ENCODE measurements at regions not wholly inside any gene's neighbourhood (a gene's known extent, or its start where the extent isn't known, plus 50 kb on each side); places are given as distances from the start of the nearest gene placed in this dataset.
A peak's percentile ranks its signal among the peaks of the same experiment; 100 is the strongest.
"Not testable (repeated sequence)": the region's sequence is repeated elsewhere in the genome, so short reads cannot be mapped to it uniquely, and the experiment has no call there.

DNA sequence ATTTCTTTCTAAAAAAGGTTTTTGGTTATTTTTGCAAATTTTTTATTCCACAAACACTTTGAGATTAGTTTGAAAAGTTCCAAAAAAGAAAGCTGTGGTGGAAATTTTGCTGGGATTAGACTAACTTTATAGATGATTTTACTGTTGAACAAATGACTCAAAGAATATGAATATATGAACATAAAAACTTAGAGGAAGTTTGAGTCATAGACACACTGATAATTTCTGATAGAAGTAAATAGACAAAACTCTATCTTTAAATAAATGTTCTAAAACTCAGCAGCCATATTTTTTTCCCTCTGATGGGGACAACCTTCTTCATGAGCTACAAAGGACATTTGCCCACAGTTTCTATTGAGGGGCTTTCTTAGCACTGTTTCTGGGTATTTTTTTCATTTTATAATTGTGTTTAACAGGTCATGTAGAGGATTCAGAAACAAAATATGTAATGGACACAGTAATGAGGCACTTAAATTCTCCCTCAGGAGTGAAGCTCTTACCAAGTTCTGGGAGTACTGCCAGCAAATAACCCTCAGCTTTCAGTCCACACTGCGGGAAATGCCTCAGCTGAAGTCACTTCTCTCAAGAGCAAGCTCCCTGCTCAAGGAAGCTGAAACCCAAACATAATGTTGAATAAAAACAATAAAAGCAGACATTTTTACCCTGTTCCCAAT, 157.6 kb downstream of the NFKBIZ start:
- TF ChIP-seq, protein P1, sequence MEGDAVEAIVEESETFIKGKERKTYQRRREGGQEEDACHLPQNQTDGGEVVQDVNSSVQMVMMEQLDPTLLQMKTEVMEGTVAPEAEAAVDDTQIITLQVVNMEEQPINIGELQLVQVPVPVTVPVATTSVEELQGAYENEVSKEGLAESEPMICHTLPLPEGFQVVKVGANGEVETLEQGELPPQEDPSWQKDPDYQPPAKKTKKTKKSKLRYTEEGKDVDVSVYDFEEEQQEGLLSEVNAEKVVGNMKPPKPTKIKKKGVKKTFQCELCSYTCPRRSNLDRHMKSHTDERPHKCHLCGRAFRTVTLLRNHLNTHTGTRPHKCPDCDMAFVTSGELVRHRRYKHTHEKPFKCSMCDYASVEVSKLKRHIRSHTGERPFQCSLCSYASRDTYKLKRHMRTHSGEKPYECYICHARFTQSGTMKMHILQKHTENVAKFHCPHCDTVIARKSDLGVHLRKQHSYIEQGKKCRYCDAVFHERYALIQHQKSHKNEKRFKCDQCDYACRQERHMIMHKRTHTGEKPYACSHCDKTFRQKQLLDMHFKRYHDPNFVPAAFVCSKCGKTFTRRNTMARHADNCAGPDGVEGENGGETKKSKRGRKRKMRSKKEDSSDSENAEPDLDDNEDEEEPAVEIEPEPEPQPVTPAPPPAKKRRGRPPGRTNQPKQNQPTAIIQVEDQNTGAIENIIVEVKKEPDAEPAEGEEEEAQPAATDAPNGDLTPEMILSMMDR (IDR thresholded peaks at IDR 0.05): no peak
- ATAC-seq (ENCODE audit: low FRiP score): peak; percentile 68
- no peak for DNase-seq (ENCODE audit: low spot score)

GRCh38 chr3:102008436-102008835, 159.1 kb downstream of the NFKBIZ start:
- DNase-seq (ENCODE audit: low spot score); ATAC-seq (ENCODE audit: low FRiP score): not testable (repeated sequence)

- DNase-seq (ENCODE audit: low spot score) (no peak), ATAC-seq (ENCODE audit: low FRiP score) (no peak)
- TF ChIP-seq, protein P1 (IDR thresholded peaks at IDR 0.05): no peak
Observed at GRCh38 chr3:102016417-102016816, 167.1 kb downstream of the NFKBIZ start.

DNA sequence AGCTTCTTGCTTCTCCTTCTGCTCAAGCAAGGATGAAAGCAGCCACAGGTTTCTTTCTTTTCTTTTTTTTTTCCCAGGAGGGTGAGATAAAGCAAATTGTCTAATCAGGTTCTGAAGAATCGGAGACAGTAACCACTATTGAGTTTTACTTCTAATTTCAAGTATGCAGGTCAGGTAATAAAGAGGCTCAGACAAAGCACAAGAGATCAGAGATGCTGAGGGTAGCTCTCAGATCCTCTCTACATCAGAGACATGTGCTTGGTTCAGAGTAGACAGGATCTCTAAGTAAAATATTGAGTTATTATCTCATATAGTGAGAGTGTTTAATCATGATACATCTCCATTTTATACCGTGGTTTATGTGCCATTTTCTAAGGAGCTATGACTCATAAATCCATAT, 168.5 kb downstream of the NFKBIZ start:
- no peak for ATAC-seq (ENCODE audit: low FRiP score)

DNA sequence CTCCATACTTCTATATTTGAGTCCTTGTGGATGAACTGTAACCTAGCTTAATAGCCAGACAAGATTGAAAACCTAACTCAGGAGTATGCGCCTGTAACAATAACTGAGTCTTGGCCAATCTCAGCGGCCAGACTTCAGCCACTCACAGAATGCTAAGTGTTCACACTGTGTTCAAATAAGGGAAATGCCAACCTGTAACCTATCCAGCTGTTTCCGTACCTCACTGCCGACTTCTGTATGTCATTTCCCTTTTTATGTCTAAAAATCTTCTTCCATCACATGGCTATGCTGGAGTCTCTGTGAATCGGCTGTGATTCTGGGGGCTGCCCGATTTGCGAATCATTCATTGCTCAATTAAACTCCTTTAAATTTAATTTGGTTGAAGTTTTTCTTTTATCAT, 169.2 kb downstream of the NFKBIZ start:
- TF ChIP-seq, protein P1 (IDR thresholded peaks at IDR 0.05): no peak
- DNase-seq (ENCODE audit: low spot score) (no peak), ATAC-seq (ENCODE audit: low FRiP score) (no peak)

More for the DNA sequence above, 168.5 kb downstream of the NFKBIZ start:
- no peak for DNase-seq (ENCODE audit: low spot score)
- TF ChIP-seq, protein P1 (IDR thresholded peaks at IDR 0.05): no peak

GRCh38 chr3:102020735-102021134, 171.4 kb downstream of the NFKBIZ start:
- ATAC-seq (ENCODE audit: low FRiP score) (no peak), DNase-seq (ENCODE audit: low spot score) (no peak)
- TF ChIP-seq, protein P1 (IDR thresholded peaks at IDR 0.05): no peak

- ATAC-seq (ENCODE audit: low FRiP score) (no peak), DNase-seq (ENCODE audit: low spot score) (no peak)
- TF ChIP-seq, protein P1 (IDR thresholded peaks at IDR 0.05): no peak
Observed at GRCh38 chr3:102024270-102024904, 175.1 kb downstream of the NFKBIZ start.
